Body of pancreas (tissue), 4 donors: ENCODE measurements at regions not wholly inside any gene's neighbourhood (a gene's known extent, or its start where the extent isn't known, plus 50 kb on each side); places are given as distances from the start of the nearest gene placed in this dataset.
A peak's percentile ranks its signal among the peaks of the same experiment; 100 is the strongest.

Source experiments
- ATAC-seq: fragments of 150-250 bp; one replicate; pipeline ENCODE4 v1.9.1; 2016
- DNase-seq, 4 donors: peaks; one replicate each; pipeline ENCODE4 v3.0.0-alpha.2; 2019
- H3K27ac ChIP-seq, 4 donors: fragments of 200-600 bp; sonication (generic); 1 replicate in 3 of 4; 2 replicates in 1 of 4; pipeline versions ENCODE4 v1.5.1 to v1.6.1; 2016 to 2019; ENCODE audit warnings: mild to moderate bottlenecking in 1 of 4, mixed read lengths in 1 of 4, moderate library complexity in 1 of 4
- H3K27me3 ChIP-seq, 2 donors: fragments of 200-600 bp; sonication (generic); one replicate each; pipeline ENCODE4 v1.6.0; 2016; ENCODE audit warnings: mild to moderate bottlenecking in 1 of 2
- H3K36me3 ChIP-seq, 2 donors: fragments of 200-600 bp; sonication (generic); replicated peaks in 1 of 2; 2 replicates each; pipeline ENCODE4 v1.5.1; 2016; ENCODE audit warnings: low read depth in 2 of 2; ENCODE audit not compliant: insufficient read depth in 1 of 2
- H3K4me1 ChIP-seq: fragments of 200-600 bp; sonication (generic); one replicate; pipeline ENCODE4 v1.6.0; 2016
- H3K4me3 ChIP-seq, 2 donors: fragments of 200-600 bp; sonication (generic); 1 replicate in 1 of 2; 2 replicates in 1 of 2; pipeline ENCODE4 v1.5.1; 2016 to 2019
- H3K9me3 ChIP-seq, 3 donors: fragments of 200-600 bp; sonication (generic); 1 replicate in 2 of 3; 2 replicates in 1 of 3; pipeline ENCODE4 v1.5.1; 2016
- CTCF ChIP-seq, 7 experiments: fragments of 450-650 bp in 4 of 7; fragments of 200-600 bp in 3 of 7; sonication (generic) in 3 of 7; IDR thresholded peaks; one replicate each; pipeline ENCODE4 v1.5.1; 2016 to 2019; ENCODE audit warnings: antibody characterized with exemption in 7 of 7
- POLR2A ChIP-seq, 3 donors: fragments of 450-650 bp; IDR thresholded peaks; one replicate each; pipeline ENCODE4 v1.6.1; 2016; ENCODE audit warnings: antibody characterized with exemption in 3 of 3, mild to moderate bottlenecking in 2 of 3
- WGBS, 2 donors: methylation state at CpG; one replicate each; pipeline ENCODE4 v1.1.5; 2017; 5-methylcytosine and 5-hydroxymethylcytosine counted together
- intact Hi-C: fragments of 100-400 bp; cut with DNase I; formaldehyde crosslinking; loops from one replicate; pipeline ENCODE4 v1.15.1; 2023

- no peaks in the 10 kb centered on the region for H3K4me1 ChIP-seq
- H3K9me3 ChIP-seq: no peaks in the 10 kb centered on the region
- no peak overlapping the region for H3K27ac ChIP-seq
- WGBS, 2 donors: 61 to 78% methylated on average over 4 of the region's 4 CpGs
- H3K27me3 ChIP-seq: no peaks in the 10 kb centered on the region
- no peak for TF ChIP-seq POLR2A (IDR thresholded peaks at IDR 0.05)
- no peak for TF ChIP-seq CTCF (IDR thresholded peaks at IDR 0.05)
- intact Hi-C loops: no loop called here
- ATAC-seq (no peak), DNase-seq (no peak)
- H3K4me3 ChIP-seq: no peak overlapping the region
- H3K36me3 ChIP-seq: no peaks in the 10 kb centered on the region
These were observed 259.6 kb upstream of the THUMPD2 start for GRCh38 chr2:40038646-40039045.

- WGBS, 2 donors: 40 to 53% methylated on average over 7 of the region's 7 CpGs
- no peak for TF ChIP-seq POLR2A (IDR thresholded peaks at IDR 0.05)
- TF ChIP-seq CTCF (IDR thresholded peaks at IDR 0.05): no peak
- DNase-seq: peak in 1 of 4 donors; percentile 31
- H3K9me3 ChIP-seq: no peaks in the 10 kb centered on the region
- no peak for ATAC-seq
- no peak overlapping the region for H3K4me3 ChIP-seq
- intact Hi-C loops: no loop called here
- no peaks in the 10 kb centered on the region for H3K4me1 ChIP-seq
- H3K36me3 ChIP-seq: no peaks in the 10 kb centered on the region
- no peaks in the 10 kb centered on the region for H3K27me3 ChIP-seq
- no peak overlapping the region for H3K27ac ChIP-seq
These were observed 258.2 kb upstream of the THUMPD2 start for GRCh38 chr2:40037303-40037702.

DNA sequence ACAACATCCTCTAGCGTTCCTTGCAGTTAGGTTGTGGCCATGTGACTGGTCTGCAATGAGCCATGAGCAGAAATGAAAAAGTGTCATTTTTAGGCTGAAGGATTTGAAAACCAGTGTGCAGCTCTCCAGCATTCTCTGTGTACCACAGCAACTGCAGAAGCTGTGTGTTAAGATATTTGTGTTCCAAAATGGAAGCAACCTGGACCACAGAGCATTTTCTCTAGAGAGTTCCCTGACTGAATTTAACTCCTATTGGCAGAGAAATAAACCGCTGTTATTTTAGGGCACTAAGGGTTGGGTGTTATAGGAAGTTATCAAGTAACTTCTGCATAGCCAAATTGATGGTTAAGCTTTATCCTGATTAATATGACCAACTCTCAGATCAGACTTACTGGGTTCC, 257.2 kb upstream of the THUMPD2 start:
- intact Hi-C loops: no loop called here
- Histone ChIP-seq H3K36me3 (no peaks in the 10 kb centered on the region), H3K4me1 (no peaks in the 10 kb centered on the region), H3K4me3 (no peak overlapping the region), H3K9me3 (no peaks in the 10 kb centered on the region), H3K27ac (no peak overlapping the region), H3K27me3 (no peaks in the 10 kb centered on the region)
- TF ChIP-seq CTCF (IDR thresholded peaks at IDR 0.05) (no peak), POLR2A (IDR thresholded peaks at IDR 0.05) (no peak)
- WGBS, 2 donors: 54 to 71% methylated on average over 2 of the region's 2 CpGs
- no peak for ATAC-seq
- DNase-seq: no peak

GRCh38 chr2:40034801-40035200, 255.7 kb upstream of the THUMPD2 start:
- Histone ChIP-seq H3K4me1 (no peaks in the 10 kb centered on the region), H3K27ac (no peak overlapping the region), H3K36me3 (no peaks in the 10 kb centered on the region), H3K27me3 (no peaks in the 10 kb centered on the region), H3K4me3 (no peak overlapping the region), H3K9me3 (no peaks in the 10 kb centered on the region)
- DNase-seq (no peak), ATAC-seq (no peak)
- intact Hi-C loops: no loop called here
- no peak for TF ChIP-seq POLR2A (IDR thresholded peaks at IDR 0.05)
- TF ChIP-seq CTCF (IDR thresholded peaks at IDR 0.05): no peak

- no peak for ATAC-seq
- Histone ChIP-seq H3K4me1 (no peaks in the 10 kb centered on the region), H3K36me3 (no peaks in the 10 kb centered on the region), H3K9me3 (no peaks in the 10 kb centered on the region), H3K4me3 (no peak overlapping the region), H3K27me3 (no peaks in the 10 kb centered on the region), H3K27ac (no peak overlapping the region)
- WGBS, 2 donors: 56 to 62% methylated on average over 3 of the region's 3 CpGs
- no peak for TF ChIP-seq CTCF (IDR thresholded peaks at IDR 0.05)
- no peak for TF ChIP-seq POLR2A (IDR thresholded peaks at IDR 0.05)
- DNase-seq: no peak
- intact Hi-C loops: no loop called here
These were observed 255.1 kb upstream of the THUMPD2 start for GRCh38 chr2:40034198-40034597.
